Astrocyte of the spinal cord (primary cell): ENCODE measurements at regions not wholly inside any gene's neighbourhood (a gene's known extent, or its start where the extent isn't known, plus 50 kb on each side); places are given as distances from the start of the nearest gene placed in this dataset.

Source experiments
- DNase-seq: peaks from one replicate; pipeline ENCODE4 v3.0.0; 2011; ENCODE audit warnings: low read depth, low spot score
- H3K4me3 ChIP-seq: 2 replicates; pipeline ENCODE4 v1.5.1; 2011; ENCODE audit warnings: low read depth, mild to moderate bottlenecking, low read length, moderate library complexity
- in situ Hi-C: cut with HindIII; loops from 2 replicates; pipeline ENCODE4 v1.10.0; 2017; ENCODE audit warnings: low sequenced_read_pairs
- TF ChIP-seq, protein P1 (sequence below): IDR thresholded peaks from 2 replicates; pipeline ENCODE4 v1.5.1; 2012; ENCODE audit warnings: low read depth, mild to moderate bottlenecking, low read length, inconsistent platforms

DNA sequence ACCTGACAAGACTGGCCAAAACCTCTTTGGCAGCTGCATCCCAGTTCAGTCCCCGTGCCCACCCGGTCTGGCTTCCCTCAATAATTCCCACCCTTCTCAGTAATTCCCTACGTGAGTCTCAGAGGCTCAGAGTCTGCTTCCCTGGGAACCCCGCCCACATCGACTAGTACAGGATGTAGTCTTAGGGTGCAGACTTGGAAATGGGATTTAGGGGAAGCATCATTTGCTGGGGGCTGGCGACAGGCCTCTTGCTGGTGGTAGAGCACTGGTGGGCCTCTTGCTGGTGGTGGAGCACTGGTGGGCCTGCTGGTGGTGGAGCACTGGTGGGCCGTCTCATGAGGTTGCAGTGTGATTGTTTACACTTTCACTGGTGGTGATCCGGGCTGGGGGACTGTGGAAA lies 199.5 kb upstream of the B3GAT1 start:
- no peak for DNase-seq
- H3K4me3 ChIP-seq: no peak overlapping the region
- in situ Hi-C loops: no loop called here
- TF ChIP-seq, protein P1, sequence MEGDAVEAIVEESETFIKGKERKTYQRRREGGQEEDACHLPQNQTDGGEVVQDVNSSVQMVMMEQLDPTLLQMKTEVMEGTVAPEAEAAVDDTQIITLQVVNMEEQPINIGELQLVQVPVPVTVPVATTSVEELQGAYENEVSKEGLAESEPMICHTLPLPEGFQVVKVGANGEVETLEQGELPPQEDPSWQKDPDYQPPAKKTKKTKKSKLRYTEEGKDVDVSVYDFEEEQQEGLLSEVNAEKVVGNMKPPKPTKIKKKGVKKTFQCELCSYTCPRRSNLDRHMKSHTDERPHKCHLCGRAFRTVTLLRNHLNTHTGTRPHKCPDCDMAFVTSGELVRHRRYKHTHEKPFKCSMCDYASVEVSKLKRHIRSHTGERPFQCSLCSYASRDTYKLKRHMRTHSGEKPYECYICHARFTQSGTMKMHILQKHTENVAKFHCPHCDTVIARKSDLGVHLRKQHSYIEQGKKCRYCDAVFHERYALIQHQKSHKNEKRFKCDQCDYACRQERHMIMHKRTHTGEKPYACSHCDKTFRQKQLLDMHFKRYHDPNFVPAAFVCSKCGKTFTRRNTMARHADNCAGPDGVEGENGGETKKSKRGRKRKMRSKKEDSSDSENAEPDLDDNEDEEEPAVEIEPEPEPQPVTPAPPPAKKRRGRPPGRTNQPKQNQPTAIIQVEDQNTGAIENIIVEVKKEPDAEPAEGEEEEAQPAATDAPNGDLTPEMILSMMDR: no peak

DNA sequence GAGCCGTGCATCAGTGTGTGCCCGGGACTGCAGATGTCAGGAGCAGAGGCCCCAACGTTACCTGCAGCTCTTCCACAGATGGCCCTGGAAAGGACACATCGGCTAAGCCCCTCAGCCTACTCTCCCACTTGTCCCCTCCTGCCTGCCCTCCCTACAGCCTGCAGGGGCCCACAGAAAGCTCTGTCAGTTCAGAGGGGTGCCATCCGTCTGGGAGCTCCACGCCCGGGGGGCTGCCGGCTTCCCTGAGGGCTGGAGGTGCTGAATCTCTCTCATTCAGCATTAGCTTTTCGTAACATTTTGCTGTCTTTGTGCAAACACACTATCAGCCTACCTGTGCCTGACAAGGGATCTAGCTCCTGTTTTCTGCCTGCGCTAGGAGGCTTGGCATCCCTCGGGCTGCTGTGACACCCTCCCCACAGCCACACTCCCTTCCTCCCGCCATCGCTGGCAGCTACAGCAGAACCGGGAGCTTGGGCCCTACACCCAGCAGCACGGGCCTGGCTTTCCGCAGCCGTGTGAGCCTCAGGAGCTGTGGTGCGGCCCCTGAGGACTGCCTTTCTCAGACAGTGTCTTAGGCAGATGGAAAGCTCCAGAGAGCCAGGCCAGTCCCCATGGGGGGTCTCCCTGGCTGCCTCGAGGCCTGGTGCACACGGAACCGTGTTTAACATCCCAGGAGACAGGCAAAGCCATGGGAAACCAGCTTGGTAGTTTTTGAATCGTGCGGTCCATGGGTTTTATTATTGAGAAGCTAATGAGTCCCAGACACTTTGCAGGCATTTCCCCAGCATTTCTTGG lies 198.3 kb upstream of the B3GAT1 start:
- TF ChIP-seq, protein P1: no peak
- no peak for DNase-seq
- no peak overlapping the region for H3K4me3 ChIP-seq
- in situ Hi-C loops: no loop called here

DNA sequence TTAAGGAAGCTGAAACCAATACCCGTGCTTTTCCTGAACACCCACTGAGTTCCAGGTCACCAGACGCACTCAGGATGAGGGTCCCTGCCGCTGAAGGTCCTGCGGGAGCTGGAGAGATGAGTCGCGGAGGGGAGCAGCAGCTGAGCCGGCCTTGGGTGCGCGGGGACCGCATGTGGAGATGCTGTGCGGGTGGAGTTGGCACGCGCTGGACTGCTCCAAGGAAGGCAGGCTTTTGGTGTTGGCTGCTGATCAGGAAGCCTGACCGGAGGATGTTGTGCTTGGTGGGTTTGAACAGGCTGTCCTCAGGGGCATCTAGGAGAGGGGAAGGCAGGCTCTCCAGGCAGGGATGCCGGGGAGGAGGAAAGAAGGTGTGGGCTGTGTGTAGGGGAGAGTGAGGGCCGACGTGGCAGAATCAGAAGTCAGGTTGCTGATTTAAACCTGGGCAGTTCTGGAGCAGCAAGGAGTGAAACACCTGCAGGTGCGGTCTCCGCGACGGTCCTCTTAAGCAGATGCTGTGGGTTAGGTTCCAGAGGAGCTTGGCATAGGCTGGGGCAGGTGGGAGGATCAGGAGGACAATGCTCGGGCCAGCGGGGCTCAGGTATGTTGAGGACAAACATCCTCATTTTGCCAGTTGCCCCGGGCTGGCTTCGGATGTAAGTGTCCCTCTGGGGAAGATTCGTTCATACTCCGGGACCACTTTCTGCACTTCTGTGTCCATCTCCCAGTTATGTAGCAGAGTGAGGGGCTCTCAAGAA lies 197.5 kb upstream of the B3GAT1 start:
- TF ChIP-seq, protein P1: no peak
- no peak overlapping the region for H3K4me3 ChIP-seq
- in situ Hi-C loops: no loop called here

DNA sequence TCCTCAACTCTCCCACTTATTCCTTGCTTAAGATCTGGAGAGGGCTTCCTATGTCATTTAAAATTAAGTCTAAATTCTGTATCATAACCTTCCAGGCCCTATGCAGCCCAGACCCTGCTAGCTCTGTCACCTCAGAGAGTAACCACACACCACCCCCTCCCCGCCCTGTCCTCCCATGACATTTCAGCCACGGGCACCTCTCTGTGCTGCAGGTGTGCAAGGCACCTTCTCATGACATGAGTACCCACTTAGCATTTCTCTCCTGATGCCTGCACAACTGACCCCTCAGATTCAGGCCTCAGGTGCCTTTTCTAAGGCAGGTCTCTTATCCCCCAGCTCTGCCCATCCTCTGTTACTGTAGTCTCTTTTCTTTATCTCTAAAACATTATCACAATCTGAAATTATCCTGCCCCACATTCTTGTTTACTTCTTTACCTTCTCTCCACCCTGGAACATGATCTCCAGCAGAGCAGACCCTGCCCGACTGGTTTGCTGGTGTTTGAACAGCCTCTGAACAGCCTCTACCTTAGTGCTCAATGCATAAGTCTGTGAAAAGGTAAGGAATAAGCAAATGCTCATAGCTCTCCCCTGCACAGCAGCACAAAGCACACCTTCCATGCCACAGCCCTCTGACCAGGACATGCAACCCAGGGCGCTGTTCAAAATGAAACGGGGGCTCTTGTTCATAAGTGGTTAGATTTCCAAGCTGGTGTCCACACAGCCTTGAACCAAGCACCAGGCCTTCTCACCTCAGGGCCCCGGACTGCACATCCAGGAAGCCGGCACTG lies 196.1 kb upstream of the B3GAT1 start:
- in situ Hi-C loops: no loop called here
- TF ChIP-seq, protein P1: no peak
- no peak for DNase-seq
- H3K4me3 ChIP-seq: no peak overlapping the region

More for the DNA sequence above, 197.5 kb upstream of the B3GAT1 start:
- DNase-seq: no peak

DNA sequence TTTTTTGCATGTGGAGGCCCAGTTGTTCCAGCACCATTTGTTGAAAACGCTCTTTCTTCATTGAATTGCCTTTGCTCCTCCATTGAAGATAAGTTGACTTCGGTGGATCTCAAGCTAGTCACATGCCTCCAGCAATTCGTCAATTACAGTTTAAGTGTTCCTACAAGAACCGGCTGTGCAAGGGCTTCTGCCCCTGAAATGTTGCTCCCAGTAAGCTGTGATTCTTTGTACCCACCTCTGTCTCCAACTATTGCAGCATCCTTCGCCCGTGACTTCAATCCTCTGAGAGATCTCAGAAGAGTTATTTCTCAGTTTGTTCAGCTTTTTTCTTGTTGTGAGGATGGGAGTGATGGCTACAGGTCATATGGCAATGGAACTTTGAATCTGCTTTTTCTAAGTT lies 194.2 kb upstream of the B3GAT1 start:
- TF ChIP-seq, protein P1: no peak
- no peak overlapping the region for H3K4me3 ChIP-seq
- DNase-seq: no peak
- in situ Hi-C loops: no loop called here

DNA sequence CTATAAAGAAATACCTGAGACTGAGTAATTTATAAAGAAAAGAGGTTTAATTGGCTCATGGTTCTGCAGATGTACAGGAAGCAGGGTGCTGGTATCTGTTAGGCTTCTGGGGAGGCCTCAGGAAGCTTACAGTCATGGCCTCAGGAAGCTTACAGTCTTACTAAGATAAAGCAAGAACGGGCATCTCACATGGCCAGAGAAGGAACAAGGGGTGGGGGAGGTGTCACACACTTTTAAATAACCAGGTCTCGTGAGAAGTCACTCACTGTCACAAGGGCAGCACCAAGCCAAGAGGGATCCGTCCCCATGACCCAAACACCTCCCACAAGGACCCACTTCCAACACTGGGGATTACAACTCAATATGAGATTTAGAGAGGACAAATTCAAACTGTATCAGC lies 192.8 kb upstream of the B3GAT1 start:
- TF ChIP-seq, protein P1: no peak
- no peak for DNase-seq
- in situ Hi-C loops: no loop called here
- no peak overlapping the region for H3K4me3 ChIP-seq
